Aorta (tissue), 5 donors: ENCODE measurements at regions not wholly inside any gene's neighbourhood (a gene's known extent, or its start where the extent isn't known, plus 50 kb on each side); places are given as distances from the start of the nearest gene placed in this dataset.

Source experiments
- ATAC-seq: fragments of 200-7000 bp; cut with Tn5 transposase; one replicate; pipeline ENCODE4 v1.9.1; 2022; ENCODE audit warnings: moderate library complexity; ENCODE audit not compliant: low FRiP score
- DNase-seq, 2 donors: peaks; one replicate each; pipeline ENCODE4 v3.0.0-alpha.2; 2020
- H3K27ac ChIP-seq, 2 donors: one replicate each; pipeline ENCODE4 v1.5.1; 2013; ENCODE audit warnings: low read length in 2 of 2, mild to moderate bottlenecking in 2 of 2, moderate library complexity in 2 of 2, control low read depth in 1 of 2, inconsistent platforms in 1 of 2, low read depth in 1 of 2
- H3K27me3 ChIP-seq, 2 donors: one replicate each; pipeline ENCODE4 v1.6.1; 2013; ENCODE audit warnings: control low read depth in 1 of 2, low read length in 1 of 2, mild to moderate bottlenecking in 1 of 2, moderate library complexity in 1 of 2; ENCODE audit not compliant: insufficient read depth in 2 of 2, control insufficient read depth in 1 of 2
- H3K36me3 ChIP-seq, 2 donors: one replicate each; pipeline ENCODE4 v1.6.1; 2013; ENCODE audit warnings: control low read depth in 1 of 2, low read length in 1 of 2, mild to moderate bottlenecking in 1 of 2; ENCODE audit not compliant: insufficient read depth in 2 of 2, control insufficient read depth in 1 of 2
- H3K4me1 ChIP-seq, 2 donors: one replicate each; pipeline ENCODE4 v1.6.1; 2013; ENCODE audit warnings: low read length in 2 of 2, control low read depth in 1 of 2, mild to moderate bottlenecking in 1 of 2, moderate library complexity in 1 of 2; ENCODE audit not compliant: insufficient read depth in 2 of 2, control insufficient read depth in 1 of 2
- H3K4me3 ChIP-seq, 2 donors: one replicate each; pipeline ENCODE4 v1.5.1; 2013; ENCODE audit warnings: low read length in 2 of 2, control low read depth in 1 of 2, mild to moderate bottlenecking in 1 of 2
- H3K9me3 ChIP-seq: one replicate; pipeline ENCODE4 v1.6.1; 2013; ENCODE audit warnings: mild to moderate bottlenecking, low read length; ENCODE audit not compliant: control insufficient read depth
- WGBS, 2 donors: extraction: QIAGEN DNeasy Blood & Tissue Kit; methylation state at CpG; one replicate each; pipeline ENCODE4 v1.1.7; 2013; 5-methylcytosine and 5-hydroxymethylcytosine counted together
- intact Hi-C, 2 donors: fragments of 100-400 bp; cut with DNase I; formaldehyde crosslinking; loops; one replicate each; pipeline versions ENCODE4 v1.14.2 to v1.15.0; 2022
- donor health status: healthy with polysubstance abuse.
- donor health status: Bipolar disorder and iron deficiency.
- donor health status: DM: no; HTN: no; CAD: no.
- donor health status: DM: no; HTN: no; CAD: no.
- donor health status: DM: yes; HTN: yes; CAD: no.

DNA sequence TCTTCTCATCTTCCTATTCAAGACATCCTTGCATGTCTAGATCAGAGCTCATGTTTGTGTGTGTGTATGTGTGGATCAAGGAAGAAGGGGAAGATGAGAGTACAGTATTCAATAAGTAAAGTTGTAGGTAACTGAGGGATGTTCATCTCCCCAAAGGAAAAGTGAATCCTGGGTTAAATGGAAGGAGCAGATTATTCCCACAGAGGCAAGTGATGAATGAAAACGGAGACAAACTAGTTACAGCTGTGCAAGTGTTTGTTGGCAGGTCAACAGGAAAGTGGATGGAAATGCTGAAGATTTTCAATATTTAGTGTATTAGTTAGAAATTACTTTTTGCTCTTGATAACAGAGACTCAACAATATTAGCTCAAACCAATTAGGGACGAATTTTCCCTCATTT lies 84.2 kb upstream of the PDZRN3 start:
- Histone ChIP-seq H3K4me3 (no peak overlapping the region), H3K36me3 (no peaks in the 10 kb centered on the region), H3K27ac (no peak overlapping the region), H3K27me3 (no peaks in the 10 kb centered on the region), H3K9me3 (no peaks in the 10 kb centered on the region), H3K4me1 (no peaks in the 10 kb centered on the region)
- no peak for ATAC-seq
- DNase-seq, result no peak
- 75 to 81% methylated on average over 2 of the region's 2 CpGs for WGBS, 2 donors
- intact Hi-C loops, result no loop called here

GRCh38 chr3:73707772-73708171 lies 83.0 kb upstream of the PDZRN3 start:
- Histone ChIP-seq H3K9me3 (no peaks in the 10 kb centered on the region), H3K4me3 (no peak overlapping the region), H3K36me3 (no peaks in the 10 kb centered on the region), H3K4me1 (no peaks in the 10 kb centered on the region), H3K27me3 (no peaks in the 10 kb centered on the region), H3K27ac (no peak overlapping the region)
- intact Hi-C loops, result no loop called here
- ATAC-seq, result no peak
- 48 to 51% methylated on average over 2 of the region's 2 CpGs for WGBS, 2 donors
- DNase-seq, result no peak

DNA sequence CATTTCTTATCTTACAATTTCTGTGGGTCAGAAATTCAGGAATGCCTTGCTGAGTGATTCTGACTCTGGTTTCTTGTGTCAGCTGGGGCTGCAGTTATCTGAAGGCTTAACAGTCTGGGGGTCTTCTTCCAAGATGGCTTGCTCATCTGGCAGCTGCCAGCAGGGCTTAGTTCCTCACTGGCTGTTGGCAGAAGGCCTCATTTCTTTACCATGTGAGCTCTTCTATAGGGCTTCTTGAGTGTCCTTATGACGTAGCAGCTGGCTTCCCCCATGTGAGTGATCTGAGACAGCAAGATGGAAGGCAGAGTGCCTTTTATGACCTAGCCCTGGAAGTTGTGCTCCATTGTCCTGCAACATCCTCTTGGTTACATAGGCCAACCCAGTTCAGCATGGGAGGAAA lies 82.0 kb upstream of the PDZRN3 start:
- no peak overlapping the region for H3K27ac ChIP-seq

DNA sequence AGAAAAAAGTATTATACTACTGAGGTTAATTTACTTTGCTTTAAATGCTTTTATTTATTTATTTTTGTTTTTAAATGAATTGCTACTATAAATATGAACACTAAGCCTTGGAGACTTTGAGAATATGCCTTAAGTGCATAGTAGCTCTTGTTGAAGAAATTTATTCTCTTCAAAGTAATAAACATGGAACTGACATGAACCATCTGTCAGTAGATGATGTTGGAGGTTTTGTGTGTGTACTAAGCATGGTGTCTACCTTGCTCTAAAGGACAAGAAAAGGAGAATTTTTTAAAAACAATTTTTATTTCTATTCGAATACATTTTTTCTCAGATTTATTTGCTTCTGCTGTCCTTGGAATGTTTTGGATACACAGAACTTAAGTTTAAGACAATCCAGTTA lies 81.1 kb upstream of the PDZRN3 start:
- DNase-seq (no peak), ATAC-seq (no peak)
- intact Hi-C loops, result no loop called here
- no peaks in the 10 kb centered on the region for H3K4me1 ChIP-seq
- H3K36me3 ChIP-seq, result no peaks in the 10 kb centered on the region
- 54 to 67% methylated on average over 1 of the region's 1 CpG for whole genome bisulfite sequencing, 2 donors
- no peaks in the 10 kb centered on the region for H3K27me3 ChIP-seq
- no peak overlapping the region for H3K27ac ChIP-seq
- H3K4me3 ChIP-seq, result no peak overlapping the region
- H3K9me3 ChIP-seq, result no peaks in the 10 kb centered on the region

More for the DNA sequence above, 82.0 kb upstream of the PDZRN3 start:
- WGBS, 2 donors, result 94 to 97% methylated on average over 1 of the region's 1 CpG
- no peak for ATAC-seq
- intact Hi-C loops, result no loop called here
- Histone ChIP-seq H3K4me1 (no peaks in the 10 kb centered on the region), H3K4me3 (no peak overlapping the region), H3K27me3 (no peaks in the 10 kb centered on the region), H3K9me3 (no peaks in the 10 kb centered on the region), H3K36me3 (no peaks in the 10 kb centered on the region)
- DNase-seq, result no peak

DNA sequence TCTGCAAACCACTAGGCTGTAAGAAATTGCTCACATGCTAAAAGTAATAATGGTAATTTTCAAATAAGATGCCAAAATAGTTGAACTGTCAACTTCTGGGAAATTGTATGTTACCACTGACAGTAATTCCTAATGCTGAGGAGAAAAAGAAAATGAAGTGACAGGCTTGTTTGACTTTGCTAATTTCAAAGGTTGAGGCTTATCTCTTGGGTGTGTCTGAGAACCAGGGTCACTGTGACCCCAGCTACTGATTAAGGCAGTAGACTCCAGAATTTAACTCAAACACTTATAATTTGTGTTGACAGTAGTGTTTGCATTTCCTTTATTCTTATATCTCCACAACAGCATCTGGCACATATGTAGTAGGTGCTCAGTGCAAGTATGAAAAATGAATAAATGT lies 74.6 kb upstream of the PDZRN3 start:
- intact Hi-C loops, result no loop called here

DNA sequence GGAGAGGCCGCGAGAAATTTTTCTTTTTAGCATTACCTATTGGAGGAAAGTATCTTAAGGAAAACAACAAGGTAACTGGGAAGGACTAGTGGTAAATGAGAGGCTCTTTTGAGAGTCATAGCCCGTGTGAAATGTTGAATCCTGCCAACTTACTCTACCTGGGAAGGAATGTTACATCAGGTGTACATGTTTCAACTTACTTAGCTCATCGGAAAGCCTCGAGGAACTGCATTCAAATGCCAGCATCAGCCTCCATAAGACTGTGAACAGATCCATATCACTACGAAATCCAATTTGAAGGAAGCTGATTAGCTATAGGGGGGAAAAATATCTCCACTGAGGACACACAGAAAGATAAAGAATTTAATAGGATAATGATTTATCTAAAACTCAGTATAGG lies 72.3 kb upstream of the PDZRN3 start:
- intact Hi-C loops, result no loop called here

More for the DNA sequence above, 74.6 kb upstream of the PDZRN3 start:
- DNase-seq (no peak), ATAC-seq (no peak)
- no peaks in the 10 kb centered on the region for H3K9me3 ChIP-seq
- no peak overlapping the region for H3K4me3 ChIP-seq
- H3K4me1 ChIP-seq, result peaks cover 0 to 4% of the 10 kb centered on the region in 2 donors
- no peaks in the 10 kb centered on the region for H3K36me3 ChIP-seq
- no peak overlapping the region for H3K27ac ChIP-seq
- no peaks in the 10 kb centered on the region for H3K27me3 ChIP-seq

GRCh38 chr3:73695841-73696240 lies 71.1 kb upstream of the PDZRN3 start:
- H3K27ac ChIP-seq, result peak overlapping the region in 1 of 2 donors; percentile 39
- H3K4me1 ChIP-seq, result peaks cover 0 to 4% of the 10 kb centered on the region in 2 donors
- no peak for DNase-seq
- 60 to 71% methylated on average over 3 of the region's 3 CpGs for WGBS, 2 donors
- H3K27me3 ChIP-seq, result no peaks in the 10 kb centered on the region
- H3K9me3 ChIP-seq, result no peaks in the 10 kb centered on the region
- H3K4me3 ChIP-seq, result no peak overlapping the region
- intact Hi-C loops, result no loop called here
- no peaks in the 10 kb centered on the region for H3K36me3 ChIP-seq
- peak; percentile 42 for ATAC-seq

More for the DNA sequence above, 72.3 kb upstream of the PDZRN3 start:
- Histone ChIP-seq H3K36me3 (no peaks in the 10 kb centered on the region), H3K27me3 (no peaks in the 10 kb centered on the region), H3K4me1 (peaks cover 0 to 4% of the 10 kb centered on the region in 2 donors), H3K9me3 (no peaks in the 10 kb centered on the region), H3K27ac (no peak overlapping the region), H3K4me3 (no peak overlapping the region)
- ATAC-seq (no peak), DNase-seq (no peak)
- 80 to 81% methylated on average over 6 of the region's 6 CpGs for WGBS, 2 donors

DNA sequence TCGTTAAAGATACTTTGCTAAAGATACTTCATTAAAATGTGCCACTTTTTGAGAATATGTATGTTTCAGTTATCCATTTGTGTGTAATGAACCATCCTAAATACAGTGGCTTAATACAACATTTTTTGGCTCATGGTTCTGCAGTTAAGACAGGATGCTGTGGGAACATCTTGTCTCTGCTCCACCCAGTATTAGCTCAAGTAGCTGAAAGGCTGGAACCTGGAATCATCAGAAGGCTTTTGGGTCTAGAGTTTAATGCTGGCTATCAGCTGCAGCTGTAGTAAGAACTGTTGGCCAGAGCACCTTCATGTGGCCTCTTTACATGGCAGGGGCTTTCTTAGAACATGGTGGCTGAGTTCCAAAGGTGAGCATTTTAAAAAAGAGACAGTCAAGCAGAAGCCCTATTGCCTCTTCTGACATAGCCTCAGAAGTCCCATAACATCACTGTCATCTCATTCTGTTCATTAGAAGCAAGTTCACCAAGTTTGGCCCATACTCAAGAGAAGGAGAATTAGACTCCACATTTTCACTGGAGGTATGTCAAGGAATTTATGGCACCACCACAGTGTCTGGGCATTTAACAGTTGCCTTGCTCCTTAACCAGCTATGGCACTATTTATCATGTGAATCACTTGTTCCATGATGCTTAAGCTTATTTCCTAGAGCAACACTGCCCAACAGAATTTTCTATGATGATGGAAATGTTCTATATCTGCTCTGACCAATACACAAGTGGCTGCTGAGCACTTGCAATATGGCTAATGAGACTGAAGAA lies 70.4 kb upstream of the PDZRN3 start:
- Histone ChIP-seq H3K36me3 (no peaks in the 10 kb centered on the region), H3K27me3 (no peaks in the 10 kb centered on the region), H3K4me3 (no peak overlapping the region), H3K4me1 (peaks cover 0 to 4% of the 10 kb centered on the region in 2 donors), H3K9me3 (no peaks in the 10 kb centered on the region), H3K27ac (no peak overlapping the region)
- intact Hi-C loops, result no loop called here
- 98 to 100% methylated on average over 1 of the region's 1 CpG for WGBS, 2 donors
- ATAC-seq (peak; percentile 41), DNase-seq (no peak)
